Prostate gland (tissue), 2 donors: ENCODE measurements at regions not wholly inside any gene's neighbourhood (a gene's known extent, or its start where the extent isn't known, plus 50 kb on each side); places are given as distances from the start of the nearest gene placed in this dataset.

Source experiments
- DNase-seq: peaks from one replicate; pipeline ENCODE4 v3.0.0-alpha.2; 2019; ENCODE audit warnings: low spot score
- H3K27ac ChIP-seq, 2 donors: fragments of 200-600 bp; sonication (generic); 2 replicates each; pipeline ENCODE4 v1.5.1; 2017 to 2019
- H3K27me3 ChIP-seq: fragments of 200-600 bp; sonication (generic); replicated peaks from 2 replicates; pipeline ENCODE4 v1.5.1; 2019; ENCODE audit not compliant: insufficient read depth
- H3K36me3 ChIP-seq, 2 donors: fragments of 200-600 bp; sonication (generic); 1 replicate in 1 of 2; 2 replicates in 1 of 2; pipeline versions ENCODE4 v1.5.1 to v1.8.1; 2017 to 2019
- H3K4me1 ChIP-seq: fragments of 200-600 bp; sonication (generic); replicated peaks from 2 replicates; pipeline ENCODE4 v1.5.1; 2019
- H3K4me3 ChIP-seq, 2 donors: fragments of 200-600 bp; sonication (generic); 2 replicates each; pipeline ENCODE4 v1.5.1; 2017 to 2019
- H3K9me3 ChIP-seq: fragments of 200-600 bp; sonication (generic); 2 replicates; pipeline ENCODE4 v1.5.1; 2017
- CTCF ChIP-seq, 4 experiments: fragments of 200-600 bp in 2 of 4; fragments of 450-650 bp in 2 of 4; sonication (generic) in 2 of 4; IDR thresholded peaks; 1 replicate in 3 of 4; 2 replicates in 1 of 4; pipeline ENCODE4 v1.5.1; 2016 to 2019; ENCODE audit warnings: antibody characterized with exemption in 4 of 4, mild to moderate bottlenecking in 2 of 4, moderate library complexity in 2 of 4
- POLR2A ChIP-seq: fragments of 450-650 bp; IDR thresholded peaks from one replicate; pipeline ENCODE4 v1.6.1; 2016; ENCODE audit warnings: antibody characterized with exemption, mild to moderate bottlenecking
- POLR2AphosphoS5 ChIP-seq: sonication (generic); formaldehyde crosslinking; IDR thresholded peaks from one replicate; pipeline ENCODE4 v1.6.1; 2017; ENCODE audit warnings: antibody characterized with exemption
- WGBS: methylation state at CpG from one replicate; pipeline ENCODE4 v1.1.5; 2018; 5-methylcytosine and 5-hydroxymethylcytosine counted together
- intact Hi-C: fragments of 100-400 bp; cut with DNase I; formaldehyde crosslinking; loops from one replicate; pipeline ENCODE4 v1.14.2; 2022
- small RNA-seq, 2 donors: library from RNA; depleted of rRNA; stranded (forward); fragments of <200 nt; gene quantifications; one replicate each; pipeline ENCODE3, GENCODE V24; 2016

- WGBS, result 15% methylated on average over 2 of the region's 2 CpGs
- intact Hi-C loops, result no loop called here
Observed at GRCh38 chr4:164683040-164683439, 70.9 kb upstream of the SMIM31 start.

GRCh38 chr4:164695650-164696049, 58.3 kb upstream of the SMIM31 start:
- Histone ChIP-seq H3K36me3 (no peaks in the 10 kb centered on the region), H3K4me1 (no peaks in the 10 kb centered on the region), H3K27me3 (no peaks in the 10 kb centered on the region), H3K4me3 (no peak overlapping the region), H3K27ac (no peak overlapping the region), H3K9me3 (no peaks in the 10 kb centered on the region)
- 88% methylated on average over 3 of the region's 3 CpGs for WGBS
- intact Hi-C loops, result no loop called here
- no peak for DNase-seq
- TF ChIP-seq POLR2A, result no peak
- no peak for TF ChIP-seq POLR2AphosphoS5
- TF ChIP-seq CTCF (IDR thresholded peaks at IDR 0.05), result no peak

More at GRCh38 chr4:164683040-164683439, 70.9 kb upstream of the SMIM31 start:
- Histone ChIP-seq H3K27me3 (no peaks in the 10 kb centered on the region), H3K27ac (no peak overlapping the region), H3K9me3 (no peaks in the 10 kb centered on the region), H3K36me3 (no peaks in the 10 kb centered on the region), H3K4me1 (no peaks in the 10 kb centered on the region), H3K4me3 (no peak overlapping the region)
- TF ChIP-seq CTCF (IDR thresholded peaks at IDR 0.05) (no peak), POLR2AphosphoS5 (no peak), POLR2A (no peak)
- DNase-seq, result no peak

GRCh38 chr4:164700471-164700870, 53.5 kb upstream of the SMIM31 start:
- WGBS, result 65% methylated on average over 9 of the region's 10 CpGs
- Histone ChIP-seq H3K9me3 (no peaks in the 10 kb centered on the region), H3K4me3 (no peak overlapping the region), H3K36me3 (no peaks in the 10 kb centered on the region), H3K4me1 (no peaks in the 10 kb centered on the region), H3K27ac (no peak overlapping the region), H3K27me3 (no peaks in the 10 kb centered on the region)
- DNase-seq, result peak; percentile 7
- intact Hi-C loops, result no loop called here
- TF ChIP-seq CTCF (IDR thresholded peaks at IDR 0.05) (no peak), POLR2A (no peak), POLR2AphosphoS5 (no peak)

GRCh38 chr4:164701665-164702064, 52.3 kb upstream of the SMIM31 start:
- DNase-seq, result no peak
- H3K4me3 ChIP-seq, result no peak overlapping the region
- intact Hi-C loops, result no loop called here
- no peaks in the 10 kb centered on the region for H3K9me3 ChIP-seq
- no peaks in the 10 kb centered on the region for H3K27me3 ChIP-seq
- WGBS, result 61% methylated on average over 4 of the region's 4 CpGs
- no peaks in the 10 kb centered on the region for H3K36me3 ChIP-seq
- no peak overlapping the region for H3K27ac ChIP-seq
- H3K4me1 ChIP-seq, result no peaks in the 10 kb centered on the region
- TF ChIP-seq POLR2AphosphoS5 (no peak), POLR2A (no peak), CTCF (IDR thresholded peaks at IDR 0.05) (no peak)

Small RNA genes lying in the stretch of these regions (small RNA-seq; reads per million reads assigned to genes)
- gene AC074198.2, result 0 reads per million in 2 donors
- 0 reads per million in 2 donors for gene RNU6-284P
